Ishikawa (cell line): ENCODE measurements at regions not wholly inside any gene's neighbourhood (a gene's known extent, or its start where the extent isn't known, plus 50 kb on each side); places are given as distances from the start of the nearest gene placed in this dataset.

Experiments
- CEBPB ChIP-seq: IDR thresholded peaks from 2 replicates; pipeline ENCODE4 v1.6.1; 2012
- CREB1 ChIP-seq: IDR thresholded peaks from 2 replicates; pipeline ENCODE4 v1.6.1; 2012; ENCODE audit warnings: low read depth
- EGR1 ChIP-seq: IDR thresholded peaks from 2 replicates; pipeline ENCODE4 v1.6.1; 2012
- EP300 ChIP-seq: IDR thresholded peaks from 2 replicates; pipeline ENCODE4 v1.6.1; 2012; ENCODE audit warnings: borderline replicate concordance
- FOXM1 ChIP-seq: IDR thresholded peaks from 2 replicates; pipeline ENCODE4 v1.6.1; 2012; ENCODE audit warnings: low read depth, borderline replicate concordance
- MAX ChIP-seq: IDR thresholded peaks from 2 replicates; pipeline ENCODE4 v1.6.1; 2012
- NFIC ChIP-seq: IDR thresholded peaks from 2 replicates; pipeline ENCODE4 v1.6.1; 2012
- RAD21 ChIP-seq: IDR thresholded peaks from 2 replicates; pipeline ENCODE4 v1.6.1; 2012; ENCODE audit warnings: low read depth
- REST ChIP-seq: IDR thresholded peaks from 2 replicates; pipeline ENCODE4 v1.6.1; 2012; ENCODE audit warnings: low read depth, mild to moderate bottlenecking
- TAF1 ChIP-seq: IDR thresholded peaks from 2 replicates; pipeline ENCODE4 v1.6.1; 2012; ENCODE audit warnings: low read depth, mild to moderate bottlenecking
- TCF12 ChIP-seq: IDR thresholded peaks from 2 replicates; pipeline ENCODE4 v1.6.1; 2012; ENCODE audit warnings: low read depth
- TEAD4 ChIP-seq: IDR thresholded peaks from 2 replicates; pipeline ENCODE4 v1.6.1; 2012
- USF1 ChIP-seq: IDR thresholded peaks from 2 replicates; pipeline ENCODE4 v1.6.1; 2012
- YY1 ChIP-seq: IDR thresholded peaks from 2 replicates; pipeline ENCODE4 v1.6.1; 2012; ENCODE audit warnings: low read depth
- ZBTB7A ChIP-seq: IDR thresholded peaks from 2 replicates; pipeline ENCODE4 v1.6.1; 2012; ENCODE audit warnings: low read depth

GRCh38 chr4:147378780-147379179 is 102.1 kb upstream of the EDNRA start:
- no peak for TF ChIP-seq FOXM1
- no peak for TF ChIP-seq NFIC
- TF ChIP-seq ZBTB7A, result no peak
- TF ChIP-seq USF1, result no peak
- no peak for TF ChIP-seq MAX
- no peak for TF ChIP-seq TEAD4
- no peak for TF ChIP-seq TAF1
- no peak for TF ChIP-seq RAD21
- TF ChIP-seq TCF12, result no peak
- TF ChIP-seq EP300, result no peak
- no peak for TF ChIP-seq EGR1
- TF ChIP-seq YY1, result no peak
- TF ChIP-seq CEBPB, result no peak

GRCh38 chr4:147381749-147382148 is 99.1 kb upstream of the EDNRA start:
- TF ChIP-seq CEBPB, result no peak
- no peak for TF ChIP-seq EP300
- TF ChIP-seq RAD21, result no peak
- TF ChIP-seq ZBTB7A, result no peak
- no peak for TF ChIP-seq REST
- TF ChIP-seq EGR1, result no peak
- TF ChIP-seq TEAD4, result no peak
- no peak for TF ChIP-seq FOXM1
- TF ChIP-seq TCF12, result no peak
- no peak for TF ChIP-seq CREB1
- no peak for TF ChIP-seq USF1
- TF ChIP-seq MAX, result no peak

GRCh38 chr4:147388018-147388417 is 92.9 kb upstream of the EDNRA start:
- no peak for TF ChIP-seq RAD21
- TF ChIP-seq EGR1, result no peak
- TF ChIP-seq REST, result no peak
- no peak for TF ChIP-seq TEAD4
- no peak for TF ChIP-seq USF1
- no peak for TF ChIP-seq TCF12
- TF ChIP-seq NFIC, result no peak
- TF ChIP-seq CEBPB, result no peak
- TF ChIP-seq YY1, result no peak
- TF ChIP-seq FOXM1, result no peak
- no peak for TF ChIP-seq TAF1
- no peak for TF ChIP-seq ZBTB7A
- TF ChIP-seq MAX, result no peak
- TF ChIP-seq EP300, result no peak
- TF ChIP-seq CREB1, result no peak

- no peak for TF ChIP-seq ZBTB7A
- no peak for TF ChIP-seq EP300
- TF ChIP-seq TEAD4, result no peak
- no peak for TF ChIP-seq NFIC
Observed at GRCh38 chr4:147396105-147396504, 84.8 kb upstream of the EDNRA start.

- TF ChIP-seq TEAD4, result no peak
- TF ChIP-seq RAD21, result no peak
Observed at GRCh38 chr4:147398556-147398955, 82.3 kb upstream of the EDNRA start.

- no peak for TF ChIP-seq CREB1
- TF ChIP-seq TAF1, result no peak
- no peak for TF ChIP-seq CEBPB
- no peak for TF ChIP-seq USF1
- TF ChIP-seq REST, result no peak
- TF ChIP-seq RAD21, result no peak
- TF ChIP-seq ZBTB7A, result no peak
- no peak for TF ChIP-seq TEAD4
- TF ChIP-seq MAX, result no peak
- no peak for TF ChIP-seq EP300
- TF ChIP-seq YY1, result no peak
- TF ChIP-seq TCF12, result no peak
Observed at GRCh38 chr4:147400721-147401120, 80.2 kb upstream of the EDNRA start.
